ENCODE measurements at regions not wholly inside any gene's neighbourhood (a gene's known extent, or its start where the extent isn't known, plus 50 kb on each side); places are given as distances from the start of the nearest gene placed in this dataset.

- H3K36me3 ChIP-seq (ENCODE audit: control insufficient read depth, insufficient read depth, low read length), result no peaks in the 10 kb centered on the region
- H3K27me3 ChIP-seq (replicated peaks; ENCODE audit: control insufficient read depth, insufficient read depth, low read length), result no peaks in the 10 kb centered on the region
- H3K4me1 Mint-ChIP-seq (ENCODE audit: low read depth, unreplicated experiment), result no peaks in the 10 kb centered on the region
- no peaks in the 10 kb centered on the region for H3K36me3 Mint-ChIP-seq (ENCODE audit: insufficient read depth, unreplicated experiment)
- no peaks in the 10 kb centered on the region for H3K4me1 ChIP-seq
- no peak overlapping the region for H3K4me3 ChIP-seq (ENCODE audit: low read depth, low read length)
- ChIA-PET POLR2A (no interaction called here), CTCF (no interaction called here)
- intact Hi-C loops (cut with micrococcal nuclease; ENCODE audit: unreplicated experiment), result no loop called here
- H3K4me3 Mint-ChIP-seq (ENCODE audit: unreplicated experiment), result no peak overlapping the region
- H3K9me3 Mint-ChIP-seq (ENCODE audit: unreplicated experiment), result no peaks in the 10 kb centered on the region
- no peaks in the 10 kb centered on the region for H3K27me3 Mint-ChIP-seq (ENCODE audit: insufficient read depth, unreplicated experiment)
- BruUV-seq (replicated peaks), result no TSS peak
- no peaks in the 10 kb centered on the region for H3K9me3 ChIP-seq
- no peak for DNase-seq
- TF ChIP-seq CTCF (IDR thresholded peaks at IDR 0.05; ENCODE audit: insufficient read depth in 1 of 2, low read depth in 1 of 2, low read length in 1 of 2, severe bottlenecking in 1 of 2, unreplicated experiment in 1 of 2), result no peak
- no peak overlapping the region for H3K27ac Mint-ChIP-seq (ENCODE audit: unreplicated experiment)
Observed at GRCh38 chr6:91781946-91782345, 1195.1 kb upstream of the MAP3K7 start.

- H3K4me3 ChIP-seq (ENCODE audit: low read depth, low read length), result no peak overlapping the region
- no peak overlapping the region for H3K4me3 Mint-ChIP-seq (ENCODE audit: unreplicated experiment)
- intact Hi-C loops (cut with micrococcal nuclease; ENCODE audit: unreplicated experiment), result no loop called here
- no peaks in the 10 kb centered on the region for H3K4me1 Mint-ChIP-seq (ENCODE audit: low read depth, unreplicated experiment)
- H3K27ac Mint-ChIP-seq (ENCODE audit: unreplicated experiment), result no peak overlapping the region
- H3K4me1 ChIP-seq, result no peaks in the 10 kb centered on the region
- no TSS peak for BruUV-seq (replicated peaks)
- CTCF ChIA-PET, result no interaction called here
- H3K9me3 Mint-ChIP-seq (ENCODE audit: unreplicated experiment), result no peaks in the 10 kb centered on the region
- no peak for DNase-seq
- TF ChIP-seq CTCF (IDR thresholded peaks at IDR 0.05; ENCODE audit: insufficient read depth in 1 of 2, low read depth in 1 of 2, low read length in 1 of 2, severe bottlenecking in 1 of 2, unreplicated experiment in 1 of 2), result no peak
- no peaks in the 10 kb centered on the region for H3K36me3 ChIP-seq (ENCODE audit: control insufficient read depth, insufficient read depth, low read length)
- no peaks in the 10 kb centered on the region for H3K36me3 Mint-ChIP-seq (ENCODE audit: insufficient read depth, unreplicated experiment)
- no peaks in the 10 kb centered on the region for H3K27me3 Mint-ChIP-seq (ENCODE audit: insufficient read depth, unreplicated experiment)
- POLR2A ChIA-PET, result no interaction called here
- no peaks in the 10 kb centered on the region for H3K9me3 ChIP-seq
- no peaks in the 10 kb centered on the region for H3K27me3 ChIP-seq (replicated peaks; ENCODE audit: control insufficient read depth, insufficient read depth, low read length)
Observed at GRCh38 chr6:91780270-91780669, 1193.4 kb upstream of the MAP3K7 start.

GRCh38 chr6:91761621-91762020, 1174.7 kb upstream of the MAP3K7 start:
- no peak overlapping the region for H3K4me3 ChIP-seq (ENCODE audit: low read depth, low read length)
- intact Hi-C loops (cut with micrococcal nuclease; ENCODE audit: unreplicated experiment), result no loop called here
- H3K4me1 Mint-ChIP-seq (ENCODE audit: low read depth, unreplicated experiment), result no peaks in the 10 kb centered on the region
- no peaks in the 10 kb centered on the region for H3K4me1 ChIP-seq
- TF ChIP-seq CTCF (IDR thresholded peaks at IDR 0.05; ENCODE audit: insufficient read depth in 1 of 2, low read depth in 1 of 2, low read length in 1 of 2, severe bottlenecking in 1 of 2, unreplicated experiment in 1 of 2), result no peak
- H3K27me3 ChIP-seq (replicated peaks; ENCODE audit: control insufficient read depth, insufficient read depth, low read length), result no peaks in the 10 kb centered on the region
- H3K4me3 Mint-ChIP-seq (ENCODE audit: unreplicated experiment), result no peak overlapping the region
- H3K36me3 Mint-ChIP-seq (ENCODE audit: insufficient read depth, unreplicated experiment), result no peaks in the 10 kb centered on the region
- H3K9me3 Mint-ChIP-seq (ENCODE audit: unreplicated experiment), result no peaks in the 10 kb centered on the region
- H3K27ac Mint-ChIP-seq (ENCODE audit: unreplicated experiment), result no peak overlapping the region
- POLR2A ChIA-PET, result no interaction called here
- CTCF ChIA-PET, result no interaction called here
- no TSS peak for BruUV-seq (replicated peaks)
- H3K36me3 ChIP-seq (ENCODE audit: control insufficient read depth, insufficient read depth, low read length), result no peaks in the 10 kb centered on the region
- no peaks in the 10 kb centered on the region for H3K9me3 ChIP-seq
- no peak for DNase-seq
- H3K27me3 Mint-ChIP-seq (ENCODE audit: insufficient read depth, unreplicated experiment), result peaks cover 5% of the 10 kb centered on the region

Data from Caco-2 (cell line).